H1 (cell line): ENCODE measurements at regions not wholly inside any gene's neighbourhood (a gene's known extent, or its start where the extent isn't known, plus 50 kb on each side); places are given as distances from the start of the nearest gene placed in this dataset.

ENCODE experiments used
- CTCF ChIA-PET: fragments of 300-600 bp; sonication (Branson Sonifier 250); formaldehyde crosslinking; loops from one replicate; lab custom pipeline; 2021; ENCODE audit not compliant: partially characterized antibody; lab: Charles Lee
- POLR2A ChIA-PET: fragments of 300-600 bp; sonication (Branson Sonifier 250); formaldehyde crosslinking; loops from one replicate; lab custom pipeline; 2021; ENCODE audit warnings: inconsistent platforms; ENCODE audit not compliant: partially characterized antibody; lab: Charles Lee
- DNase-seq, 2 experiments: peaks; one replicate each; pipeline versions ENCODE4 v3.0.0 to v3.0.0-alpha.2; 2010 to 2022; ENCODE audit warnings: low spot score in 2 of 2, low read depth in 1 of 2, mixed read lengths in 1 of 2
- FAIRE-seq: peaks from 2 replicates; lab custom pipeline; 2011; peaks lifted over from hg19 to GRCh38; lab: Jason Lieb, UNC
- H2AFZ ChIP-seq: 2 replicates; pipeline ENCODE4 v1.8.1; 2012; ENCODE audit warnings: low read length, inconsistent platforms
- H2AK5ac ChIP-seq: 2 replicates; pipeline ENCODE4 v1.6.1; 2013; ENCODE audit warnings: low read depth, low read length
- H2BK120ac ChIP-seq: replicated peaks from 2 replicates; pipeline ENCODE3; 2013; ENCODE audit warnings: low read depth, low read length, inconsistent platforms
- H2BK12ac ChIP-seq: 2 replicates; pipeline ENCODE4 v1.6.1; 2013; ENCODE audit warnings: low read depth, low read length
- H2BK15ac ChIP-seq: 2 replicates; pipeline ENCODE4 v1.6.1; 2013; ENCODE audit warnings: low read length
- H2BK20ac ChIP-seq: 2 replicates; pipeline ENCODE4 v1.6.1; 2013; ENCODE audit warnings: low read length
- H2BK5ac ChIP-seq: 2 replicates; pipeline ENCODE4 v1.6.1; 2013; ENCODE audit warnings: low read depth, low read length
- H3K14ac ChIP-seq: 2 replicates; pipeline ENCODE4 v1.6.1; 2013; ENCODE audit warnings: inconsistent platforms; ENCODE audit not compliant: insufficient read length
- H3K18ac ChIP-seq: 2 replicates; pipeline ENCODE4 v1.6.1; 2013; ENCODE audit warnings: low read length; ENCODE audit errors: extremely low read depth
- H3K23ac ChIP-seq: 2 replicates; pipeline ENCODE4 v1.6.1; 2013; ENCODE audit warnings: inconsistent platforms; ENCODE audit not compliant: insufficient read length
- H3K23me2 ChIP-seq: 2 replicates; pipeline ENCODE4 v1.6.1; 2013; ENCODE audit warnings: low read depth, low read length
- H3K27ac ChIP-seq: 2 replicates; pipeline ENCODE4 v1.6.1; 2011; ENCODE audit warnings: low read depth, low read length, inconsistent platforms
- H3K27me3 ChIP-seq, 4 experiments: replicated peaks in 1 of 4; 1 replicate in 1 of 4; 2 replicates in 3 of 4; pipeline versions ENCODE4 v1.6.1 to v1.8.1; 2011 to 2013; ENCODE audit warnings: low read length in 3 of 4, mild to moderate bottlenecking in 3 of 4, inconsistent platforms in 2 of 4, mixed read lengths in 2 of 4, moderate library complexity in 1 of 4; ENCODE audit not compliant: control insufficient read depth in 3 of 4, insufficient read depth in 3 of 4; ENCODE audit errors: extremely low read depth in 1 of 4
- H3K36me3 ChIP-seq, 4 experiments: 2 replicates each; pipeline versions ENCODE4 v1.6.1 to v1.8.1; 2011 to 2013; ENCODE audit warnings: mild to moderate bottlenecking in 4 of 4, low read length in 3 of 4, moderate library complexity in 2 of 4, control low read depth in 1 of 4, inconsistent platforms in 1 of 4; ENCODE audit not compliant: insufficient read depth in 4 of 4, control insufficient read depth in 2 of 4
- H3K4ac ChIP-seq: replicated peaks from 2 replicates; pipeline ENCODE3; 2013; ENCODE audit warnings: low read length, low read depth, mixed read lengths, inconsistent platforms; ENCODE audit not compliant: insufficient read length
- H3K4me1 ChIP-seq, 4 experiments: replicated peaks in 1 of 4; 1 replicate in 1 of 4; 2 replicates in 3 of 4; pipeline versions ENCODE4 v1.6.1 to v1.8.1; 2011 to 2013; ENCODE audit warnings: low read length in 3 of 4, inconsistent platforms in 2 of 4, mixed read lengths in 1 of 4; ENCODE audit not compliant: insufficient read depth in 4 of 4, control insufficient read depth in 3 of 4
- H3K4me2 ChIP-seq, 2 experiments: 2 replicates each; pipeline versions ENCODE4 v1.6.1 to v1.8.1; 2011 to 2013; ENCODE audit warnings: low read depth in 2 of 2, low read length in 2 of 2, control low read depth in 1 of 2, inconsistent platforms in 1 of 2, mild to moderate bottlenecking in 1 of 2; ENCODE audit not compliant: insufficient read depth in 1 of 2
- H3K4me3 ChIP-seq, 4 experiments: fragments of 200-600, 300-600 bp in 1 of 4; sonication (generic), shearing (Covaris generic), sonication (Bioruptor Twin) in 1 of 4; 2 replicates each; pipeline versions ENCODE4 v1.5.1 to v1.8.1; 2011 to 2016; ENCODE audit warnings: low read length in 4 of 4, low read depth in 3 of 4, control low read depth in 2 of 4, inconsistent platforms in 2 of 4, mild to moderate bottlenecking in 2 of 4, mixed read lengths in 1 of 4, moderate library complexity in 1 of 4; ENCODE audit not compliant: insufficient read depth in 2 of 4; ENCODE audit errors: extremely low read depth in 1 of 4
- H3K56ac ChIP-seq: replicated peaks from 2 replicates; pipeline ENCODE3; 2013; ENCODE audit warnings: low read depth, mild to moderate bottlenecking, mixed read lengths, low read length, inconsistent platforms; ENCODE audit not compliant: insufficient read length
- H3K79me1 ChIP-seq: 2 replicates; pipeline ENCODE4 v1.6.1; 2013; ENCODE audit warnings: low read depth, low read length, control low read depth
- H3K79me2 ChIP-seq, 2 experiments: 2 replicates each; pipeline versions ENCODE4 v1.6.1 to v1.8.1; 2012 to 2013; ENCODE audit warnings: low read length in 2 of 2, mild to moderate bottlenecking in 2 of 2, inconsistent platforms in 1 of 2; ENCODE audit not compliant: insufficient read depth in 2 of 2, control insufficient read depth in 1 of 2
- H3K9ac ChIP-seq, 4 experiments: replicated peaks in 1 of 4; 1 replicate in 1 of 4; 2 replicates in 3 of 4; pipeline versions ENCODE4 v1.6.1 to v1.8.1; 2011 to 2013; ENCODE audit warnings: low read depth in 3 of 4, low read length in 3 of 4, control low read depth in 2 of 4, mild to moderate bottlenecking in 2 of 4, moderate library complexity in 2 of 4, inconsistent platforms in 1 of 4; ENCODE audit errors: extremely low read depth in 1 of 4
- H3K9me3 ChIP-seq, 2 experiments: 2 replicates each; pipeline versions ENCODE4 v1.6.1 to v1.8.1; 2012 to 2013; ENCODE audit warnings: mild to moderate bottlenecking in 2 of 2, moderate library complexity in 2 of 2, control low read depth in 1 of 2, inconsistent platforms in 1 of 2, low read depth in 1 of 2, low read length in 1 of 2, mixed read lengths in 1 of 2; ENCODE audit not compliant: insufficient read depth in 2 of 2
- H4K20me1 ChIP-seq, 2 experiments: replicated peaks in 1 of 2; 2 replicates each; pipeline versions ENCODE3 to v1.8.1; 2011 to 2013; ENCODE audit warnings: inconsistent platforms in 2 of 2, low read length in 2 of 2, mild to moderate bottlenecking in 1 of 2; ENCODE audit not compliant: insufficient read depth in 2 of 2, control insufficient read depth in 1 of 2
- H4K5ac ChIP-seq: 2 replicates; pipeline ENCODE4 v1.6.1; 2013; ENCODE audit warnings: low read length, low read depth, mixed read lengths, inconsistent platforms; ENCODE audit not compliant: insufficient read length
- H4K8ac ChIP-seq: 2 replicates; pipeline ENCODE4 v1.8.0; 2013; ENCODE audit warnings: mild to moderate bottlenecking, moderate library complexity, low read length, inconsistent platforms; ENCODE audit not compliant: insufficient read depth; ENCODE audit errors: extremely low read depth
- H4K91ac ChIP-seq: replicated peaks from 2 replicates; pipeline ENCODE3; 2013; ENCODE audit warnings: low read length, mixed read lengths, inconsistent platforms; ENCODE audit not compliant: insufficient read length
- BRCA1 ChIP-seq: IDR thresholded peaks from 2 replicates; pipeline ENCODE4 v1.6.1; 2012; ENCODE audit warnings: low read depth, low read length, improper control_type of control experiment
- CBX5 ChIP-seq: fragments of 300-800, 300-1000 bp; sonication (generic); IDR thresholded peaks from 2 replicates; pipeline ENCODE4 v1.7.1; 2016; ENCODE audit warnings: antibody characterized with exemption, low read length, low read depth
- CHD2 ChIP-seq: IDR thresholded peaks from 2 replicates; pipeline ENCODE4 v1.6.1; 2012; ENCODE audit warnings: low read length, improper control_type of control experiment
- E2F6 ChIP-seq: IDR thresholded peaks from 2 replicates; pipeline ENCODE4 v1.6.1; 2012; ENCODE audit warnings: inconsistent platforms
- EZH2 ChIP-seq: fragments of 200-600 bp; sonication (generic); IDR thresholded peaks from 2 replicates; pipeline ENCODE4 v1.7.1; 2012; ENCODE audit warnings: low read depth, mild to moderate bottlenecking, moderate library complexity, low read length, inconsistent platforms; ENCODE audit not compliant: severe bottlenecking
- GABPA ChIP-seq: IDR thresholded peaks from 2 replicates; pipeline ENCODE4 v1.6.1; 2011; ENCODE audit warnings: mild to moderate bottlenecking, low read length, moderate library complexity, borderline replicate concordance; ENCODE audit not compliant: insufficient read depth
- KDM4A ChIP-seq: IDR thresholded peaks from one replicate; pipeline ENCODE4 v1.7.1; 2012; ENCODE audit warnings: low read depth, mild to moderate bottlenecking, moderate library complexity, low read length, inconsistent platforms; ENCODE audit not compliant: severe bottlenecking
- RNF2 ChIP-seq: fragments of 200-900, 300-1000 bp; sonication (generic); IDR thresholded peaks from 2 replicates; pipeline ENCODE4 v1.7.1; 2016; ENCODE audit warnings: borderline replicate concordance, low read depth, mild to moderate bottlenecking, antibody characterized with exemption, low read length; ENCODE audit not compliant: poor library complexity, severe bottlenecking; ENCODE audit errors: missing control alignments
- SIN3A ChIP-seq, 2 experiments: IDR thresholded peaks in 1 of 2; conservative IDR thresholded peaks in 1 of 2; 2 replicates each; pipeline ENCODE4 v1.6.1; 2011 to 2012; ENCODE audit warnings: low read length in 2 of 2, improper control_type of control experiment in 1 of 2, low read depth in 1 of 2, mild to moderate bottlenecking in 1 of 2
- SP1 ChIP-seq: IDR thresholded peaks from 2 replicates; pipeline ENCODE4 v1.6.1; 2011; ENCODE audit warnings: low read depth, low read length
- SP2 ChIP-seq: IDR thresholded peaks from 2 replicates; pipeline ENCODE4 v1.6.1; 2012; ENCODE audit warnings: mild to moderate bottlenecking, low read length, inconsistent platforms
- SP4 ChIP-seq: IDR thresholded peaks from 2 replicates; pipeline ENCODE4 v1.6.1; 2012; ENCODE audit warnings: low read length, inconsistent platforms
- TBP ChIP-seq: IDR thresholded peaks from 2 replicates; pipeline ENCODE4 v1.6.1; 2011; ENCODE audit warnings: low read depth, low read length, improper control_type of control experiment
- WGBS, 2 experiments: shearing (Covaris generic) in 1 of 2; methylation state at CpG; one replicate each; pipeline versions ENCODE4 v1.1.6 to v1.1.7; 2013 to 2015; ENCODE audit warnings: low lambda C conversion rate in 2 of 2, mixed read lengths in 2 of 2, inconsistent platforms in 1 of 2, low coverage in 1 of 2, missing lambda C conversion rate in 1 of 2; ENCODE audit not compliant: insufficient replicate concordance in 2 of 2, insufficient coverage in 1 of 2, insufficient read length in 1 of 2; ENCODE audit errors: extremely low coverage in 1 of 2, missing lambda C conversion rate in 1 of 2; 5-methylcytosine and 5-hydroxymethylcytosine counted together

- Histone ChIP-seq H3K4me2 (no peak overlapping the region), H3K4ac (no peak overlapping the region), H3K79me1 (no peaks in the 10 kb centered on the region), H3K23ac (no peak overlapping the region), H4K8ac (0 out of 2 replicates have a peak overlapping the region, but pooled peaks have one; percentile 59), H3K79me2 (no peaks in the 10 kb centered on the region), H3K23me2 (no peaks in the 10 kb centered on the region), H3K27ac (no peak overlapping the region), H3K18ac (no peak overlapping the region), H2BK20ac (no peak overlapping the region), H2BK15ac (no peak overlapping the region), H2BK12ac (no peak overlapping the region), H3K56ac (no peak overlapping the region), H2AK5ac (no peak overlapping the region), H2BK120ac (no peak overlapping the region), H3K14ac (no peak overlapping the region), H3K4me3 (no peak overlapping the region), H3K36me3 (no peaks in the 10 kb centered on the region), H2AFZ (no peak overlapping the region; the same call in 1 of the 2 replicates), H4K5ac (no peak overlapping the region), H4K20me1 (no peaks in the 10 kb centered on the region), H3K27me3 (no peaks in the 10 kb centered on the region), H3K9ac (no peak overlapping the region), H2BK5ac (no peak overlapping the region), H4K91ac (no peak overlapping the region), H3K4me1 (peaks cover 0 to 3% (median 0%) of the 10 kb centered on the region in 4 experiments; a peak in 1 of 7 replicates), H3K9me3 (peaks cover 3 to 7% of the 10 kb centered on the region in 2 experiments; a peak in 3 of 4 replicates)
- ChIA-PET CTCF (interaction anchor here (0.5 to 1.0 kb wide), 3 partner anchors 37 to 1166 kb away, joined by 3 to 4 read pairs (median 4); no protein-coding TSS in a partner anchor), POLR2A (no interaction called here)
- FAIRE-seq: peak; percentile 45
- no peak for DNase-seq
- whole genome bisulfite sequencing, 2 experiments: 94% methylated on average over 11 of the region's 11 CpGs; no CpG with 5 or more reads in 1 of the 2 experiments
- no peak for TF ChIP-seq CHD2
- no peak for TF ChIP-seq SP2
- no peak for TF ChIP-seq SP4
- no peak for TF ChIP-seq GABPA
- no peak for TF ChIP-seq BRCA1
- TF ChIP-seq RNF2: no peak
- no peak for TF ChIP-seq TBP
- no peak for TF ChIP-seq KDM4A
- no peak for TF ChIP-seq E2F6
- TF ChIP-seq SP1: no peak
- TF ChIP-seq SIN3A (conservative IDR thresholded peaks at IDR 0.05 in 1 of 2, IDR thresholded peaks at IDR 0.05 in 1 of 2; ENCODE audit: low read depth in 1 of 2, low read length in 2 of 2): no peak
- no peak for TF ChIP-seq CBX5
- no peak for TF ChIP-seq EZH2
These were observed 584.0 kb upstream of the TMPRSS15 start for GRCh38 chr21:18987520-18988026.
